ENCODE measurements at regions not wholly inside any gene's neighbourhood (a gene's known extent, or its start where the extent isn't known, plus 50 kb on each side); places are given as distances from the start of the nearest gene placed in this dataset.

GRCh38 chr13:86541461-86541860, 742.2 kb upstream of the SLITRK6 start:
- TF ChIP-seq LCORL (IDR thresholded peaks at IDR 0.05) (no peak), LCORL (CRISPR knock-in tag; IDR thresholded peaks at IDR 0.05) (no peak), SP1 (IDR thresholded peaks at IDR 0.05) (no peak), SP1 (CRISPR knock-in tag; IDR thresholded peaks at IDR 0.05) (no peak), POLR2A (IDR thresholded peaks at IDR 0.05; ENCODE audit: insufficient read depth in 1 of 2, low read depth in 2 of 2, low read length in 2 of 2) (no peak), CBX5 (CRISPR knock-in tag; IDR thresholded peaks at IDR 0.05; ENCODE audit: borderline replicate concordance) (no peak), KAT2B (IDR thresholded peaks at IDR 0.05; ENCODE audit: borderline replicate concordance, low read depth, low read length) (no peak), ETS1 (CRISPR knock-in tag; IDR thresholded peaks at IDR 0.05) (no peak), PHF8 (CRISPR knock-in tag; IDR thresholded peaks at IDR 0.05) (no peak), MAX (IDR thresholded peaks at IDR 0.05) (no peak)

All from HepG2 (cell line).